HL-60 (cell line): ENCODE measurements at regions not wholly inside any gene's neighbourhood (a gene's known extent, or its start where the extent isn't known, plus 50 kb on each side); places are given as distances from the start of the nearest gene placed in this dataset.

ENCODE experiments used
- DNase-seq, 2 experiments: peaks; one replicate each; pipeline ENCODE4 v3.0.0-alpha.2; 2010 to 2020; ENCODE audit warnings: low read depth in 1 of 2, low spot score in 1 of 2
- H3K27ac ChIP-seq: fragments of 250-450 bp; sonication (Bioruptor Pico); replicated peaks from 2 replicates; pipeline ENCODE4 v1.5.1; 2020; ENCODE audit warnings: mild to moderate bottlenecking, moderate library complexity
- H3K27me3 ChIP-seq: fragments of 250-450 bp; sonication (Bioruptor Pico); 2 replicates; pipeline ENCODE4 v1.5.1; 2021; ENCODE audit warnings: mild to moderate bottlenecking, moderate library complexity; ENCODE audit not compliant: insufficient read depth, poor library complexity, severe bottlenecking
- H3K4me3 ChIP-seq: replicated peaks from 2 replicates; pipeline ENCODE4 v1.5.1; 2011; ENCODE audit warnings: mild to moderate bottlenecking, control low read depth, low read length; ENCODE audit not compliant: insufficient read depth
- GABPA ChIP-seq: IDR thresholded peaks from 2 replicates; pipeline ENCODE4 v1.6.1; 2012; ENCODE audit warnings: low read depth
- POLR2AphosphoS5 ChIP-seq: IDR thresholded peaks from 2 replicates; pipeline ENCODE4 v1.6.1; 2012; ENCODE audit warnings: low read depth
- SPI1 ChIP-seq: IDR thresholded peaks from 2 replicates; pipeline ENCODE4 v1.6.1; 2012; ENCODE audit warnings: low read depth, mild to moderate bottlenecking, borderline replicate concordance
- TF ChIP-seq, protein P1 (sequence below): IDR thresholded peaks from 2 replicates; pipeline ENCODE4 v1.6.1; 2012; ENCODE audit warnings: low read depth; ENCODE audit not compliant: insufficient replicate concordance
- TF ChIP-seq, protein P2 (sequence below): IDR thresholded peaks from one replicate; pipeline ENCODE4 v1.5.1; 2011; ENCODE audit warnings: low read length, control low read depth, inconsistent platforms; ENCODE audit not compliant: insufficient read depth

DNA sequence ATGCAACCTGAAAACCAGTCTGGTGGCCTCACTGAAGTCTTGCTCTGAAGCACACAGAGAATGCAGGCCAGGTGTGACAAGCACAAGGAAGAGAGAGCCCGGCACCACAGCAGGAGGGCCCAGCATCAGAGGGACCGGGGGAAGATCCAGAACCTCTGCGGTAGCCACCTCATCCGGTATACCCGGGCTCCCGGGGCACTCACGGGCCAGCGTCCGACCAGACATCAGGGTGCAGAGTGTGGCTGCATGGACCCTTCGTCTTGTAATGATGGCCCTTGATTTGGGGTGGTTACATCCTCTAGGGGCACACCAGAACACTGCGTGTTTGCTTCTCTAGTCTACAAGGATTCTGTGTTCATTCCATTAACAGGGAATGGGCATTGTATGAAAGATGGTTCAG lies 406.0 kb downstream of the GADD45G start:
- H3K27me3 ChIP-seq: no peaks in the 10 kb centered on the region
- no peak for DNase-seq
- H3K27ac ChIP-seq: no peak overlapping the region
- H3K4me3 ChIP-seq: no peak overlapping the region
- TF ChIP-seq, protein P1, sequence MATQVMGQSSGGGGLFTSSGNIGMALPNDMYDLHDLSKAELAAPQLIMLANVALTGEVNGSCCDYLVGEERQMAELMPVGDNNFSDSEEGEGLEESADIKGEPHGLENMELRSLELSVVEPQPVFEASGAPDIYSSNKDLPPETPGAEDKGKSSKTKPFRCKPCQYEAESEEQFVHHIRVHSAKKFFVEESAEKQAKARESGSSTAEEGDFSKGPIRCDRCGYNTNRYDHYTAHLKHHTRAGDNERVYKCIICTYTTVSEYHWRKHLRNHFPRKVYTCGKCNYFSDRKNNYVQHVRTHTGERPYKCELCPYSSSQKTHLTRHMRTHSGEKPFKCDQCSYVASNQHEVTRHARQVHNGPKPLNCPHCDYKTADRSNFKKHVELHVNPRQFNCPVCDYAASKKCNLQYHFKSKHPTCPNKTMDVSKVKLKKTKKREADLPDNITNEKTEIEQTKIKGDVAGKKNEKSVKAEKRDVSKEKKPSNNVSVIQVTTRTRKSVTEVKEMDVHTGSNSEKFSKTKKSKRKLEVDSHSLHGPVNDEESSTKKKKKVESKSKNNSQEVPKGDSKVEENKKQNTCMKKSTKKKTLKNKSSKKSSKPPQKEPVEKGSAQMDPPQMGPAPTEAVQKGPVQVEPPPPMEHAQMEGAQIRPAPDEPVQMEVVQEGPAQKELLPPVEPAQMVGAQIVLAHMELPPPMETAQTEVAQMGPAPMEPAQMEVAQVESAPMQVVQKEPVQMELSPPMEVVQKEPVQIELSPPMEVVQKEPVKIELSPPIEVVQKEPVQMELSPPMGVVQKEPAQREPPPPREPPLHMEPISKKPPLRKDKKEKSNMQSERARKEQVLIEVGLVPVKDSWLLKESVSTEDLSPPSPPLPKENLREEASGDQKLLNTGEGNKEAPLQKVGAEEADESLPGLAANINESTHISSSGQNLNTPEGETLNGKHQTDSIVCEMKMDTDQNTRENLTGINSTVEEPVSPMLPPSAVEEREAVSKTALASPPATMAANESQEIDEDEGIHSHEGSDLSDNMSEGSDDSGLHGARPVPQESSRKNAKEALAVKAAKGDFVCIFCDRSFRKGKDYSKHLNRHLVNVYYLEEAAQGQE: no peak
- TF ChIP-seq, protein P2, sequence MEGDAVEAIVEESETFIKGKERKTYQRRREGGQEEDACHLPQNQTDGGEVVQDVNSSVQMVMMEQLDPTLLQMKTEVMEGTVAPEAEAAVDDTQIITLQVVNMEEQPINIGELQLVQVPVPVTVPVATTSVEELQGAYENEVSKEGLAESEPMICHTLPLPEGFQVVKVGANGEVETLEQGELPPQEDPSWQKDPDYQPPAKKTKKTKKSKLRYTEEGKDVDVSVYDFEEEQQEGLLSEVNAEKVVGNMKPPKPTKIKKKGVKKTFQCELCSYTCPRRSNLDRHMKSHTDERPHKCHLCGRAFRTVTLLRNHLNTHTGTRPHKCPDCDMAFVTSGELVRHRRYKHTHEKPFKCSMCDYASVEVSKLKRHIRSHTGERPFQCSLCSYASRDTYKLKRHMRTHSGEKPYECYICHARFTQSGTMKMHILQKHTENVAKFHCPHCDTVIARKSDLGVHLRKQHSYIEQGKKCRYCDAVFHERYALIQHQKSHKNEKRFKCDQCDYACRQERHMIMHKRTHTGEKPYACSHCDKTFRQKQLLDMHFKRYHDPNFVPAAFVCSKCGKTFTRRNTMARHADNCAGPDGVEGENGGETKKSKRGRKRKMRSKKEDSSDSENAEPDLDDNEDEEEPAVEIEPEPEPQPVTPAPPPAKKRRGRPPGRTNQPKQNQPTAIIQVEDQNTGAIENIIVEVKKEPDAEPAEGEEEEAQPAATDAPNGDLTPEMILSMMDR: no peak
- TF ChIP-seq GABPA (no peak), POLR2AphosphoS5 (no peak), SPI1 (no peak)

DNA sequence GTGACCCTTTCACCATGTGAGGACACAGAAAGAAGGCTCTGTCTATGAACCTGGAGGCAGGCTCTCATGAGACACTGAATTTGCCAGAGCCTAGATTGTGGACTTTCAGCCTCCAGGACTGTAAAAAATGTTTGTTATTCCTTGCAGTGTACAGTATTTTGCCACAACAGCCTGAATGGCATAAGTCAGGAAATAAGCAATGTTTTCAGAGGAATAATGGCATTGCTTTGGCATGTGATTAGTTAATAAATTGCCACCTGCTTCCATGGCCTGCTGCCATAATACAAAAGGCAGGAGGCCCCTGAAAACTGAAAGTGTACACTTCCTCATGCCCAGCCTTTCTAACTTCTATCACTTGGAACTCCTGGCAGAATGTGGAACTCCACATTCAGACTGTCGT lies 408.1 kb downstream of the GADD45G start:
- TF ChIP-seq SPI1 (peak; percentile 64), GABPA (no peak)
- H3K27me3 ChIP-seq: no peaks in the 10 kb centered on the region
- DNase-seq: no peak
- H3K4me3 ChIP-seq: no peak overlapping the region
- H3K27ac ChIP-seq: no peak overlapping the region

GRCh38 chr9:90013778-90014177 lies 409.0 kb downstream of the GADD45G start:
- DNase-seq: no peak
- no peak overlapping the region for H3K27ac ChIP-seq
- no peaks in the 10 kb centered on the region for H3K27me3 ChIP-seq
- no peak for TF ChIP-seq POLR2AphosphoS5
- TF ChIP-seq, protein P2: no peak
- TF ChIP-seq, protein P1: no peak
- no peak for TF ChIP-seq GABPA
- TF ChIP-seq SPI1: no peak
- H3K4me3 ChIP-seq: no peak overlapping the region

DNA sequence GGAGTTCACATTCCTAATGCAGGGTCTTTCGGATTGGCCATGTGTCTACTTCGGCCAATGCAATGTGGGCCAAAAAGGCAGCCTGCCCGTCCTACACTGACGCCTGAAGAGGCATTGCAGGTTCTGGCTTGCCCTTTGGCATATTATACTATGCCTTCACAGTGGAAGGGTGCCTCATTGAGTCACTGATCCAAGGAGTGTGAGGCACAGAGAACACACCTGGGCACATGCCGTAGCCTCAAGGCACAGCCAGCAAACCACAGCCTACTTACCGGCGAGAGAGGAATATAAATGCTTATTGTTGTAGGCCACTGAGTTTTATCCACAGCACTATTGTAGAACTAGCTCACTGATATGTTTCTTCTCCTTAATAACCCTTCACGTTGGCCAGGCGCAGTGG lies 409.6 kb downstream of the GADD45G start:
- no peak for TF ChIP-seq SPI1
- TF ChIP-seq, protein P2: no peak
- TF ChIP-seq, protein P1: no peak
- TF ChIP-seq GABPA: no peak
- no peak for TF ChIP-seq POLR2AphosphoS5
- no peaks in the 10 kb centered on the region for H3K27me3 ChIP-seq

More for the DNA sequence above, 409.6 kb downstream of the GADD45G start:
- Histone ChIP-seq H3K27ac (no peak overlapping the region), H3K4me3 (no peak overlapping the region)
- DNase-seq: no peak
